ENCODE measurements at regions not wholly inside any gene's neighbourhood (a gene's known extent, or its start where the extent isn't known, plus 50 kb on each side); places are given as distances from the start of the nearest gene placed in this dataset.

GRCh38 chr6:144471986-144472385, 186.9 kb downstream of the UTRN start:
- ChIA-PET POLR2A (no interaction called here), CTCF (interaction anchor here (0.7 kb wide), 1 partner anchor 9 kb away, joined by 4 read pairs; no protein-coding TSS in a partner anchor)
- H3K27ac ChIP-seq (ENCODE audit: low read length in 2 of 2): no peak overlapping the region
- H3K4me1 ChIP-seq (ENCODE audit: control insufficient read depth in 2 of 2, insufficient read depth in 2 of 2, low read length in 2 of 2): no peaks in the 10 kb centered on the region
- DNase-seq: no peak
- no peaks in the 10 kb centered on the region for H3K27me3 ChIP-seq (replicated peaks in 1 of 4; ENCODE audit: control extremely low read depth in 1 of 4, control insufficient read depth in 3 of 4, insufficient read depth in 4 of 4, low read length in 3 of 4)
- no peak overlapping the region for H3K4me2 ChIP-seq (replicated peaks; ENCODE audit: low read depth, low read length, poor library complexity, severe bottlenecking)
- Mint-ChIP-seq H3K9me3 (ENCODE audit: insufficient read depth) (no peaks in the 10 kb centered on the region), H3K27ac (no peak overlapping the region), H3K27me3 (no peaks in the 10 kb centered on the region), H3K4me3 (no peak overlapping the region), H3K4me1 (no peaks in the 10 kb centered on the region)
- peaks cover 0 to 4% (median 0%) of the 10 kb centered on the region in 3 donors for H3K9me3 ChIP-seq (ENCODE audit: control extremely low read depth in 1 of 3, control insufficient read depth in 2 of 3, insufficient read depth in 1 of 3, low read length in 2 of 3)
- TF ChIP-seq CTCF (IDR thresholded peaks at IDR 0.05) (no peak), EZH2 (IDR thresholded peaks at IDR 0.05; ENCODE audit: borderline replicate concordance, insufficient read depth, low read depth, low read length, poor library complexity, severe bottlenecking) (no peak)
- H3K9ac ChIP-seq (ENCODE audit: low read length): no peak overlapping the region
- H4K20me1 ChIP-seq (ENCODE audit: control insufficient read depth, insufficient read depth, low read length, poor library complexity, severe bottlenecking): no peaks in the 10 kb centered on the region
- intact Hi-C loops (cut with micrococcal nuclease): no loop called here
- H2AFZ ChIP-seq (ENCODE audit: insufficient read depth, low read depth, low read length, poor library complexity, severe bottlenecking): no peak overlapping the region
- WGBS (ENCODE audit: insufficient coverage): no CpG with 5 or more reads among the region's 3 CpGs
- H3K4me3 ChIP-seq (ENCODE audit: control extremely low read depth in 1 of 5, extremely low read depth in 1 of 5, insufficient read depth in 1 of 5, low read depth in 2 of 5, low read length in 4 of 5): no peak overlapping the region
- H3K36me3 ChIP-seq (replicated peaks in 1 of 2; ENCODE audit: control extremely low read depth in 1 of 2, control insufficient read depth in 1 of 2, extremely low read depth in 1 of 2, insufficient read depth in 2 of 2, low read length in 1 of 2): peaks cover 26 to 81% of the 10 kb centered on the region in 2 experiments
- no peaks in the 10 kb centered on the region for H3K79me2 ChIP-seq (ENCODE audit: control insufficient read depth, insufficient read depth, low read length)
- no peak for ATAC-seq (ENCODE audit: low read depth)

DNA sequence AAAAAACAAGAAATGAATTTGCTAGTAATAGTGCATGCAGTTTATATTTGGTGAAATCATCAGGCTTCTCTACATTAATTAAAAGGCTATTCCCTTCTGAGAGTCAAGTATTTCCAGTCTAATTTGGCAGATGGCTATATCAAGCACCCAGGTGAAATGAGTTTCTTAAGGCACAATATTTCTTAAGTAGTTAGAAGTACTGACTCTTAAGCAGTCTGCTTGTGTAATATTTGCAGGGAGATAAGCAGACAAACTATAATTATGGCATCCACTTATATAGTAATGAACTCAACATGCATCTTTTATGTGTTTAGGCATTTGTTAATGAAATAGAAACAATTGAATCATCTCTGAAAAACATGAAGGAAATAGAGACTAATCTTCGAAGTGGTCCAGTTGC, 189.2 kb downstream of the UTRN start:
- peaks cover 25 to 67% of the 10 kb centered on the region in 2 experiments for H3K36me3 ChIP-seq (replicated peaks in 1 of 2; ENCODE audit: control extremely low read depth in 1 of 2, control insufficient read depth in 1 of 2, extremely low read depth in 1 of 2, insufficient read depth in 2 of 2, low read length in 1 of 2)
- no peaks in the 10 kb centered on the region for H4K20me1 ChIP-seq (ENCODE audit: control insufficient read depth, insufficient read depth, low read length, poor library complexity, severe bottlenecking)
- H3K4me1 ChIP-seq (ENCODE audit: control insufficient read depth in 2 of 2, insufficient read depth in 2 of 2, low read length in 2 of 2): no peaks in the 10 kb centered on the region
- DNase-seq (no peak), ATAC-seq (ENCODE audit: low read depth) (no peak)
- H3K9me3 Mint-ChIP-seq (ENCODE audit: insufficient read depth): no peaks in the 10 kb centered on the region
- H3K9me3 ChIP-seq (ENCODE audit: control extremely low read depth in 1 of 3, control insufficient read depth in 2 of 3, insufficient read depth in 1 of 3, low read length in 2 of 3): peaks cover 0 to 4% (median 0%) of the 10 kb centered on the region in 3 donors
- H3K9ac ChIP-seq (ENCODE audit: low read length): no peak overlapping the region
- H3K4me1 Mint-ChIP-seq: no peaks in the 10 kb centered on the region
- TF ChIP-seq CTCF (IDR thresholded peaks at IDR 0.05) (no peak), EZH2 (IDR thresholded peaks at IDR 0.05; ENCODE audit: borderline replicate concordance, insufficient read depth, low read depth, low read length, poor library complexity, severe bottlenecking) (no peak)
- ChIA-PET POLR2A (no interaction called here), CTCF (no interaction called here)
- no peak overlapping the region for H3K4me3 ChIP-seq (ENCODE audit: control extremely low read depth in 1 of 5, extremely low read depth in 1 of 5, insufficient read depth in 1 of 5, low read depth in 2 of 5, low read length in 4 of 5)
- H3K4me3 Mint-ChIP-seq: no peak overlapping the region
- H3K27me3 Mint-ChIP-seq: no peaks in the 10 kb centered on the region
- no peaks in the 10 kb centered on the region for H3K79me2 ChIP-seq (ENCODE audit: control insufficient read depth, insufficient read depth, low read length)
- no peak overlapping the region for H3K4me2 ChIP-seq (replicated peaks; ENCODE audit: low read depth, low read length, poor library complexity, severe bottlenecking)
- H3K27ac Mint-ChIP-seq: peak overlapping the region; percentile 29
- no peaks in the 10 kb centered on the region for H3K27me3 ChIP-seq (replicated peaks in 1 of 4; ENCODE audit: control extremely low read depth in 1 of 4, control insufficient read depth in 3 of 4, insufficient read depth in 4 of 4, low read length in 3 of 4)
- WGBS (ENCODE audit: insufficient coverage): 100% methylated on average over 1 of the region's 1 CpG
- intact Hi-C loops (cut with micrococcal nuclease): no loop called here
- H3K27ac ChIP-seq (ENCODE audit: low read length in 2 of 2): no peak overlapping the region
- H2AFZ ChIP-seq (ENCODE audit: insufficient read depth, low read depth, low read length, poor library complexity, severe bottlenecking): no peak overlapping the region
